SKM-1 (cell line): ENCODE measurements at regions not wholly inside any gene's neighbourhood (a gene's known extent, or its start where the extent isn't known, plus 50 kb on each side); places are given as distances from the start of the nearest gene placed in this dataset.
A peak's percentile ranks its signal among the peaks of the same experiment; 100 is the strongest.

Source experiments
- DNase-seq: peaks from one replicate; lab custom pipeline; 2025; ENCODE audit not compliant: unreplicated experiment; lab: John Stamatoyannopoulos, UW

- no peak for DNase-seq
Measured at GRCh38 chr3:3579658-3580057, 219.6 kb upstream of the LRRN1 start.

GRCh38 chr3:3578718-3579117 lies 220.5 kb upstream of the LRRN1 start:
- DNase-seq, result peak; percentile 56

DNA sequence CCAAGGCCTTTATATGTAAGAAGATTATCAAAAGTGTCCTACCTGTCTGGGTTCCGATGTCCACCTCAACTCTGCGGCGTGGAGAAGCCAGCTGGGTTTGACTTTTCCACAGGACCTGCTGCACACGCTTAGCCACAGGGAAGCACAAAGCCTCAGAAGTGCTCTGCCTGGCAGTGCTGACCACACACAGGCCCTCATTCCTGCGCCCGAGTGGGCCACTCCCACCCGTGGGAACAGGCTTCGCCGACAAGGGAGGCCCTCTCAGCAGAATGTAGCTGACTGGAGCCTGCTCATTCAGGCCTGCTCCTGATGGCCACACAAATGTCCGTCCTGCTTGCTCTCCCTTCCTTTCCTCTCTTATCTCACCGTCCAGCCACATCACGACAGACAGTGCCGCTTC lies 221.4 kb upstream of the LRRN1 start:
- no peak for DNase-seq

GRCh38 chr3:3573341-3573740 lies 225.9 kb upstream of the LRRN1 start:
- no peak for DNase-seq

- DNase-seq, result no peak
Measured at GRCh38 chr3:3560591-3561311, 238.5 kb upstream of the LRRN1 start.

- DNase-seq, result no peak
Measured at GRCh38 chr3:3559786-3560185, 239.4 kb upstream of the LRRN1 start.

GRCh38 chr3:3556078-3556477 lies 243.2 kb upstream of the LRRN1 start:
- DNase-seq, result no peak

DNA sequence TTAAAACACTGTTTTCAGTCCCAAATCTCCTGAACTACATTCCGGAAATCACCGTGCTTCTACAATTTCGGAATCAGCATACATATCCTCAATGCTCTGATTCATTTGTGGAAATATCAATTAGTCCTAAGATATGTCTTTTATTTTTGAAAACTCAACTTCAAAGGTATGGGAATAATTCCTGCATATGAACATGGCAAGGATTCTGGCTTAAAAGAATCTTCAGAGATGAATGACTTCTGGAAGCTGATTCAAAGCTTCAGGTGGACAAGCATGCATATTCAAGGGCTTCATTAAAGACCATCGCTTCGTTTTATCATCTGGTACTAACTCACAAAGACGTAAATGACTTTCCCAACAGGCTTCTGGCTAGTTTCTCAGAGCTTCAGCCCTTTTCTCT lies 246.0 kb upstream of the LRRN1 start:
- DNase-seq, result no peak

GRCh38 chr3:3552761-3553160 lies 246.5 kb upstream of the LRRN1 start:
- DNase-seq, result no peak

DNA sequence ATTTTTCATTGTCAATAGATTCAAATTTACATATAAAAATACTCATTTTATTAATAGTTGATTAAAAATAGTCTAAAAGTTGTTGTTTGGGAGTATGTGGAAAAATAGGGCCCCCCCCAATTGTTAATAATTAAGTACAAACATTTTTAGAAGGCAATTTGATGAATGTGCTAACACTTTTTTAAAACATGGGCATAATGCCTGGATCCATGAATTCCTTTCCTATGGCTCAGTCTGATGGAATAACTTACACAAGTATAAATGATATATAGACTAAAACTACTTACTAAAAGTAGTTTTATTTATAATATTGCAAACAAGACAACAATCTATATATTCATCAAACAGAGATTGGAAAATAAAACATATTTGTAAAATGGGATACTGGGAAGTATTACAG lies 247.2 kb upstream of the LRRN1 start:
- no peak for DNase-seq

- no peak for DNase-seq
Measured at GRCh38 chr3:3545360-3545759, 253.9 kb upstream of the LRRN1 start.

DNA sequence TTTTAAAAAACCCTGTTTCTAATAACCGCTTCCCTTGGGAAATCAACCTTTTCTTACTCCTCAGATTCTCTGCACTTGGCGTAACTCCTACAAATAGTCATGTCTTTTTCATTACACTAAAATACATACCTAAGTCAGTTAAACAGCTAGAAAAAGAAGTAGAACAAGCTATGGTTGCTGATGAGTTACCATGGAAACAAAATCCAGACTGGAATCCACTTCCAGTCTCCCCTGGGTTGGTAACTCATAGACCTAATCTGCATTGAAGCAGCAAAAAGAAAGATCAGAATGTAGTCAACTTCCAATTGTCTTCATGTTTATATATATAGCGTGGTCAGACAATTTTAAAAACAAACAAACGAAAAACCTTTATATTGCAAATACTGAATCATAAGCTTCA lies 260.8 kb upstream of the LRRN1 start:
- no peak for DNase-seq

- DNase-seq, result no peak
Measured at GRCh38 chr3:3532508-3532907, 266.7 kb upstream of the LRRN1 start.

- no peak for DNase-seq
Measured at GRCh38 chr3:3531476-3531875, 267.8 kb upstream of the LRRN1 start.

DNA sequence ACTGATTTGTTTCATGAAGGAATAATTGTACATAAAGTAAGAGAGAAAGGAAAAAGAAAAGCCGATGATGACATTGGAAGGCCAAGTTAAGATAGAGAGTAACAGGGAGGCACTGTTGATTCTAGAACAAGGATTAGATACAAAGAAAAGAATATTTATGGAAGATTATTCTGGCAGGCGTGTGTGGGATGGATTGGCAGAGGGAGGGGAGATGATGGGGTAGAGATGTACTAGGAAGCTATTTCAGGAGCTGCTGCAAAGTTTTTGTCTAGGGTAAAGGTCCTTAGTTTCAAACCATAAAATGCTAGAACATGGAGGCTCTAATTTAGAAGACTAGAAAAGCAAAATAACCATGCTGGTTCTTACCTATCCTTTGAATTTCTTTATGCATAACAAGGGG lies 280.0 kb upstream of the LRRN1 start:
- DNase-seq, result no peak

- DNase-seq, result no peak
Measured at GRCh38 chr3:3516996-3517395, 282.2 kb upstream of the LRRN1 start.

DNA sequence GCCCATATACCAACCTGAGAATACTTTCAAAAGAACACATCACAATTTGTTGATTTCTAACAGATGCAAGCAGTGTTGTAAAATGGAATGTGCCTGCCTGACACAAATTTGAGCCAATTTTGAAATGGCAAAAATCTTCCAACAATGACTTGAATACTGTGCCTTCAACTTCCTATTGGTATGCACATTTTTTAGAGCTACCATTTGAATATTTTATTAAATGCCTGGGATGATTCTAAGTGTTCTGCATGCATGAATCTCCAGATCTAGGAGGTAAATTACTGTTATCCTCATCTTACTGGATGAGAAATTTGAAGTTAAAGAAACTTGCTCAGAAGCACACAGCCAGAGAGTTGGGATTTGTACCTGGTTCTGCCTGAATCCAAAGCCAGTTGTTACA lies 282.8 kb upstream of the LRRN1 start:
- DNase-seq, result no peak

DNA sequence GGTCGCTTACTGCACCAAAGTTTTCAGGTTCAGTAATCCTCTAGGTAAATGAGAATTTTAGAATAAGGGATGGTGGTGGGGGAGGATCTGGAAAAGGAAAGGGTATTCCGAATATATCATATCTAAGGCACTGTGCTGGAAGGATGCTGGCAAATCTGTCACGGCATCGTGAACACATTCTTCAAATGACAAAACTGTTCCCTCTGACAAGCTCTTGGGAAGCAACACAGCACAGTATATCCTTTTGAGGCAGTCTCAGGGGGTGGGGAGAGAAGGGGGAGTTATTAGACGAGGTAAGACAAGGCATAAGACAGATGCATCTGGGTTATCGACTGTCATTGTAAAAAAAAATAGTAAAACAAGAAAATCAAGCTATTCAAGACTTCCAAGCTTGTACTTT lies 289.6 kb upstream of the LRRN1 start:
- no peak for DNase-seq

- DNase-seq, result no peak
Measured at GRCh38 chr3:3504686-3505085, 294.5 kb upstream of the LRRN1 start.

GRCh38 chr3:3503411-3503810 lies 295.8 kb upstream of the LRRN1 start:
- no peak for DNase-seq

- no peak for DNase-seq
Measured at GRCh38 chr3:3499987-3500386, 299.2 kb upstream of the LRRN1 start.

DNA sequence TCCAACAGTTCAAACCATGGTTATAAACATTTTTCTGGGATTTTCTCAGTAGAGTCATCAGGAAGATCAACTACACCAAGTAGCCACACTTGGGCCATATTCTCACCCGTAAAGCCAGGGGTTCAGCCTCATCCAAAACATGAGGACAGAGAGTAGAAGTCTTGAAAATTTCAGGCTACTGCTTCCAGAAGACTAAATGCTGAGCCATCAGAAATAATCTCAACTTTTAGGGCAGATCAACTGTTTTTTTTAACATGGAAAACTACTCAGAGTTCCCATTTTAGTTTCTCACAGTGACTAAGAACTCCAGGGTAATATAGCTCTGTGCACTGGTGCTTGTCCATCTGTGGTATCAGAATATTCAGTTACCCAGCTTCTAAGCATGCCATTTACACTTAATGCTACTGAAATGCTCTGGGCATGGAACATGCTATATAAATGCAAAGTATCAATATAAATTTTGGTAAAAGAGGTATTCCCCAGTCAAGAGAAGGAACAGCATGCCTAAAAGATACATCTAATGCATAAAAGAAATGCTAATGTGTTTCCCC lies 300.1 kb upstream of the LRRN1 start:
- no peak for DNase-seq

GRCh38 chr3:3495611-3496010 lies 303.6 kb upstream of the LRRN1 start:
- no peak for DNase-seq
